ENCODE measurements at regions not wholly inside any gene's neighbourhood (a gene's known extent, or its start where the extent isn't known, plus 50 kb on each side); places are given as distances from the start of the nearest gene placed in this dataset.

GRCh38 chr7:131623154-131623553 lies 66.7 kb upstream of the PODXL start:
- no peak for TF ChIP-seq CTCF (IDR thresholded peaks at IDR 0.05)
- TF ChIP-seq EZH2 (IDR thresholded peaks at IDR 0.05), result no peak
- TF ChIP-seq EZH2phosphoT487 (IDR thresholded peaks at IDR 0.05), result no peak
